IMR-90 (cell line): ENCODE measurements at regions not wholly inside any gene's neighbourhood (a gene's known extent, or its start where the extent isn't known, plus 50 kb on each side); places are given as distances from the start of the nearest gene placed in this dataset.
A peak's percentile ranks its signal among the peaks of the same experiment; 100 is the strongest.

Experiments used
- ATAC-seq: fragments of 200-7000 bp; cut with Tn5 transposase; 2 replicates; pipeline ENCODE4 v1.9.1; 2020; ENCODE audit warnings: low read depth, mild to moderate bottlenecking, moderate library complexity
- BruUV-seq: library from RNA; stranded (reverse); fragments of 400-500 nt; replicated peaks from 2 replicates; lab custom pipeline; 2021; lab: Mats Ljungman, UMichigan
- CTCF ChIA-PET: fragments of 300-600 bp; formaldehyde crosslinking; extraction: SDS; loops from one replicate; lab custom pipeline; 2021; ENCODE audit warnings: antibody characterized with exemption; lab: Yijun Ruan, JAX
- POLR2A ChIA-PET: fragments of 300-600 bp; sonication (Branson Sonifier 250); formaldehyde crosslinking; loops from one replicate; lab custom pipeline; 2022; ENCODE audit warnings: antibody characterized with exemption; ENCODE audit not compliant: unreplicated experiment; lab: Charles Lee
- DNase-seq: peaks from one replicate; pipeline ENCODE4 v3.0.0; 2013
- H2AFZ ChIP-seq: replicated peaks from 2 replicates; pipeline ENCODE3; 2013; ENCODE audit warnings: low read length, mild to moderate bottlenecking; ENCODE audit not compliant: poor library complexity
- H2AK5ac ChIP-seq: 2 replicates; pipeline ENCODE4 v1.6.1; 2013; ENCODE audit warnings: low read depth, low read length, inconsistent platforms
- H2AK9ac ChIP-seq: replicated peaks from 2 replicates; pipeline ENCODE3; 2013; ENCODE audit warnings: mild to moderate bottlenecking, low read depth, low read length, moderate library complexity; ENCODE audit not compliant: poor library complexity
- H2BK120ac ChIP-seq: 2 replicates; pipeline ENCODE4 v1.6.1; 2013; ENCODE audit warnings: low read depth, low read length, inconsistent platforms
- H2BK15ac ChIP-seq: 3 replicates; pipeline ENCODE4 v1.6.1; 2013; ENCODE audit warnings: low read depth, low read length, inconsistent platforms
- H2BK20ac ChIP-seq: 2 replicates; pipeline ENCODE4 v1.6.1; 2013; ENCODE audit warnings: low read depth, mild to moderate bottlenecking, inconsistent platforms, low read length, moderate library complexity
- H2BK5ac ChIP-seq: 2 replicates; pipeline ENCODE4 v1.6.1; 2013; ENCODE audit warnings: mild to moderate bottlenecking, low read depth, low read length, inconsistent platforms; ENCODE audit not compliant: poor library complexity, severe bottlenecking
- H3K14ac ChIP-seq: replicated peaks from 2 replicates; pipeline ENCODE4 v1.6.1; 2013; ENCODE audit warnings: low read depth, low read length, inconsistent platforms
- H3K18ac ChIP-seq: 2 replicates; pipeline ENCODE4 v1.6.1; 2013; ENCODE audit warnings: low read depth, low read length, control low read depth
- H3K23ac ChIP-seq: 2 replicates; pipeline ENCODE4 v1.6.1; 2013; ENCODE audit warnings: low read depth, low read length, inconsistent platforms
- H3K27ac ChIP-seq: 2 replicates; pipeline ENCODE4 v1.5.1; 2013; ENCODE audit warnings: mild to moderate bottlenecking, control low read depth, low read length; ENCODE audit not compliant: insufficient read depth
- H3K27me3 ChIP-seq: 2 replicates; pipeline ENCODE4 v1.6.1; 2013; ENCODE audit warnings: low read length; ENCODE audit not compliant: control insufficient read depth, insufficient read depth
- H3K36me3 ChIP-seq: 2 replicates; pipeline ENCODE4 v1.6.1; 2013; ENCODE audit warnings: low read length, mixed read lengths; ENCODE audit not compliant: control insufficient read depth, insufficient read depth
- H3K4ac ChIP-seq: 2 replicates; pipeline ENCODE4 v1.6.1; 2013; ENCODE audit warnings: low read depth, low read length, inconsistent platforms
- H3K4me1 ChIP-seq: 2 replicates; pipeline ENCODE4 v1.6.1; 2013; ENCODE audit warnings: low read length, mixed read lengths; ENCODE audit not compliant: control insufficient read depth, insufficient read depth
- H3K4me2 ChIP-seq: 2 replicates; pipeline ENCODE4 v1.6.1; 2013; ENCODE audit warnings: low read depth, mild to moderate bottlenecking, control low read depth, low read length, moderate library complexity
- H3K4me3 ChIP-seq: 2 replicates; pipeline ENCODE4 v1.5.1; 2013; ENCODE audit warnings: low read depth, mild to moderate bottlenecking, control low read depth, low read length, moderate library complexity; ENCODE audit not compliant: insufficient read depth
- H3K56ac ChIP-seq: 2 replicates; pipeline ENCODE4 v1.6.1; 2013; ENCODE audit warnings: low read length, inconsistent platforms; ENCODE audit not compliant: insufficient read depth; ENCODE audit errors: extremely low read depth
- H3K79me1 ChIP-seq, 2 experiments: 2 replicates each; pipeline ENCODE4 v1.6.1; 2013; ENCODE audit warnings: low read length in 2 of 2, inconsistent platforms in 1 of 2, low read depth in 1 of 2
- H3K9ac ChIP-seq: 2 replicates; pipeline ENCODE4 v1.6.1; 2013; ENCODE audit warnings: low read depth, low read length, control low read depth
- H3K9me1 ChIP-seq: 2 replicates; pipeline ENCODE4 v1.6.1; 2013; ENCODE audit warnings: low read length, inconsistent platforms; ENCODE audit not compliant: insufficient read depth
- H3K9me3 ChIP-seq: 2 replicates; pipeline ENCODE4 v1.6.1; 2013; ENCODE audit warnings: low read length; ENCODE audit not compliant: control insufficient read depth, insufficient read depth
- H4K20me1 ChIP-seq: 2 replicates; pipeline ENCODE4 v1.6.1; 2013; ENCODE audit warnings: low read length, inconsistent platforms; ENCODE audit not compliant: insufficient read depth
- H4K5ac ChIP-seq: 2 replicates; pipeline ENCODE4 v1.6.1; 2013; ENCODE audit warnings: mild to moderate bottlenecking, low read depth, low read length, control low read depth
- H4K8ac ChIP-seq, 2 experiments: 2 replicates each; pipeline ENCODE4 v1.6.1; 2013; ENCODE audit warnings: low read depth in 2 of 2, low read length in 2 of 2, control low read depth in 1 of 2, inconsistent platforms in 1 of 2
- H4K91ac ChIP-seq: 2 replicates; pipeline ENCODE4 v1.6.1; 2013; ENCODE audit warnings: low read depth, low read length, inconsistent platforms; ENCODE audit not compliant: insufficient read depth
- SMC3 ChIP-seq: fragments of 150-350 bp; IDR thresholded peaks from 2 replicates; pipeline ENCODE4 v1.6.1; 2016; ENCODE audit warnings: low read depth, mild to moderate bottlenecking, antibody characterized with exemption, low read length, moderate library complexity
- USF2 ChIP-seq: fragments of 150-350 bp; IDR thresholded peaks from 2 replicates; pipeline ENCODE4 v1.6.1; 2017; ENCODE audit warnings: mild to moderate bottlenecking, antibody characterized with exemption, low read length, low read depth
- WGBS, 2 experiments: methylation state at CpG; one replicate each; pipeline versions ENCODE4 v1.1.5 to v1.1.7; 2013; ENCODE audit warnings: missing lambda C conversion rate in 2 of 2; ENCODE audit not compliant: insufficient read length in 1 of 2; ENCODE audit errors: extremely low coverage in 2 of 2; 5-methylcytosine and 5-hydroxymethylcytosine counted together
- dilution Hi-C: fragments of 300-500 bp; cut with HindIII; formaldehyde crosslinking; loops from one replicate; pipeline ENCODE4 v1.14.3; 2018; ENCODE audit warnings: low sequenced_read_pairs; ENCODE audit not compliant: unreplicated experiment
- in situ Hi-C: fragments of 300-500 bp; cut with MboI; formaldehyde crosslinking; loops from 3 replicates; pipeline ENCODE4 v1.14.3; 2019; ENCODE audit warnings: low sequenced_read_pairs, inconsistent platforms, mixed read lengths
- intact Hi-C: fragments of 100-400 bp; cut with micrococcal nuclease; formaldehyde crosslinking; loops from 2 replicates; pipeline ENCODE4 v1.10.0; 2022

- dilution Hi-C loops (no loop called here), in situ Hi-C loops (no loop called here), intact Hi-C loops (no loop called here)
- Histone ChIP-seq H3K36me3 (no peaks in the 10 kb centered on the region), H3K56ac (no peak overlapping the region), H2AK9ac (no peak overlapping the region), H3K4ac (no peak overlapping the region), H3K79me1 (no peaks in the 10 kb centered on the region), H3K9ac (no peak overlapping the region), H3K18ac (no peak overlapping the region), H2AFZ (no peak overlapping the region), H3K9me3 (0 out of 2 replicates have a peak, but pooled peaks cover 2% of the 10 kb centered on the region), H2BK120ac (no peak overlapping the region), H3K27me3 (no peaks in the 10 kb centered on the region), H3K4me3 (no peak overlapping the region), H4K91ac (no peak overlapping the region), H4K8ac (no peak overlapping the region), H3K27ac (no peak overlapping the region), H2BK20ac (no peak overlapping the region), H3K4me1 (peaks cover 2% of the 10 kb centered on the region), H3K4me2 (no peak overlapping the region), H2AK5ac (no peak overlapping the region), H2BK15ac (no peak overlapping the region), H3K9me1 (no peaks in the 10 kb centered on the region), H4K5ac (no peak overlapping the region), H4K20me1 (no peaks in the 10 kb centered on the region), H2BK5ac (no peak overlapping the region), H3K14ac (no peak overlapping the region), H3K23ac (no peak overlapping the region)
- WGBS, 2 experiments = no CpG with 5 or more reads among the region's 2 CpGs
- DNase-seq (no peak), ATAC-seq (no peak)
- CTCF ChIA-PET = interaction anchor here (0.5 to 0.7 kb wide), 2 partner anchors 9 to 629 kb away, joined by 3 to 7 read pairs; no protein-coding TSS in a partner anchor
- BruUV-seq = no TSS peak
- POLR2A ChIA-PET = no interaction called here
- TF ChIP-seq SMC3 = no peak
- TF ChIP-seq USF2 = peak; percentile 55; the same call in 1 of the 2 replicates
These were observed 298.8 kb upstream of the TBX3 start for GRCh38 chr12:114982760-114983159.
